ENCODE measurements at regions not wholly inside any gene's neighbourhood (a gene's known extent, or its start where the extent isn't known, plus 50 kb on each side); places are given as distances from the start of the nearest gene placed in this dataset.
A peak's percentile ranks its signal among the peaks of the same experiment; 100 is the strongest.

GRCh38 chr1:222455188-222455879 is 92.6 kb downstream of the HHIPL2 start:
- H3K27ac ChIP-seq (ENCODE audit: low read depth in 1 of 2, low read length in 1 of 2): no peak overlapping the region
- H3K4me1 ChIP-seq (ENCODE audit: control insufficient read depth in 5 of 5, insufficient read depth in 5 of 5, low read length in 5 of 5): peaks cover 0 to 12% (median 0%) of the 10 kb centered on the region in 5 donors
- H3K36me3 ChIP-seq (ENCODE audit: control insufficient read depth in 4 of 4, insufficient read depth in 4 of 4, low read length in 4 of 4): no peaks in the 10 kb centered on the region
- no peaks in the 10 kb centered on the region for H3K27me3 ChIP-seq (ENCODE audit: control insufficient read depth in 3 of 3, insufficient read depth in 3 of 3, low read length in 2 of 3)
- peak; percentile 90 for TF ChIP-seq CTCF (IDR thresholded peaks at IDR 0.05; ENCODE audit: control extremely low read depth, extremely low read depth)
- peak; percentile 92 for ATAC-seq (ENCODE audit: insufficient read depth, low FRiP score)
- H3K9me3 ChIP-seq (ENCODE audit: control insufficient read depth in 4 of 4, insufficient read depth in 3 of 4, low read length in 3 of 4): peaks cover 0 to 9% (median 3%) of the 10 kb centered on the region in 4 donors
- no peak overlapping the region for H3K4me3 ChIP-seq
- H3K9ac ChIP-seq (ENCODE audit: insufficient read depth in 1 of 2, low read length in 2 of 2): peak overlapping the region in 1 of 2 donors; percentile 33
- WGBS, 2 donors: 2 to 4% methylated on average over 16 of the region's 16 CpGs
- peak; percentile 89 to 94 (median 91) for DNase-seq

- H3K9ac ChIP-seq (ENCODE audit: insufficient read depth in 1 of 2, low read length in 2 of 2): no peak overlapping the region
- DNase-seq (no peak), ATAC-seq (ENCODE audit: insufficient read depth, low FRiP score) (no peak)
- no peak overlapping the region for H3K4me3 ChIP-seq
- no peak overlapping the region for H3K27ac ChIP-seq (ENCODE audit: low read depth in 1 of 2, low read length in 1 of 2)
- WGBS, 2 donors: 44 to 58% methylated on average over 13 of the region's 13 CpGs
- H3K27me3 ChIP-seq (ENCODE audit: control insufficient read depth in 3 of 3, insufficient read depth in 3 of 3, low read length in 2 of 3): no peaks in the 10 kb centered on the region
- no peaks in the 10 kb centered on the region for H3K36me3 ChIP-seq (ENCODE audit: control insufficient read depth in 4 of 4, insufficient read depth in 4 of 4, low read length in 4 of 4)
- peaks cover 0 to 9% (median 3%) of the 10 kb centered on the region in 4 donors for H3K9me3 ChIP-seq (ENCODE audit: control insufficient read depth in 4 of 4, insufficient read depth in 3 of 4, low read length in 3 of 4)
- TF ChIP-seq CTCF (IDR thresholded peaks at IDR 0.05; ENCODE audit: control extremely low read depth, extremely low read depth): no peak
- peaks cover 0 to 12% (median 0%) of the 10 kb centered on the region in 5 donors for H3K4me1 ChIP-seq (ENCODE audit: control insufficient read depth in 5 of 5, insufficient read depth in 5 of 5, low read length in 5 of 5)
These were observed 93.1 kb downstream of the HHIPL2 start for GRCh38 chr1:222454782-222455181.

- Histone ChIP-seq H3K9me3 (ENCODE audit: control insufficient read depth in 4 of 4, insufficient read depth in 3 of 4, low read length in 3 of 4) (peaks cover 0 to 9% (median 3%) of the 10 kb centered on the region in 4 donors), H3K4me3 (no peak overlapping the region), H3K4me1 (ENCODE audit: control insufficient read depth in 5 of 5, insufficient read depth in 5 of 5, low read length in 5 of 5) (peaks cover 0 to 12% (median 0%) of the 10 kb centered on the region in 5 donors), H3K27ac (ENCODE audit: low read depth in 1 of 2, low read length in 1 of 2) (no peak overlapping the region), H3K9ac (ENCODE audit: insufficient read depth in 1 of 2, low read length in 2 of 2) (no peak overlapping the region), H3K36me3 (ENCODE audit: control insufficient read depth in 4 of 4, insufficient read depth in 4 of 4, low read length in 4 of 4) (no peaks in the 10 kb centered on the region), H3K27me3 (ENCODE audit: control insufficient read depth in 3 of 3, insufficient read depth in 3 of 3, low read length in 2 of 3) (no peaks in the 10 kb centered on the region)
- ATAC-seq (ENCODE audit: insufficient read depth, low FRiP score) (no peak), DNase-seq (peak in 2 of 3 donors; percentile 25 to 27)
- no peak for TF ChIP-seq CTCF (IDR thresholded peaks at IDR 0.05; ENCODE audit: control extremely low read depth, extremely low read depth)
- WGBS, 2 donors: 84 to 91% methylated on average over 5 of the region's 5 CpGs
These were observed 93.7 kb downstream of the HHIPL2 start for GRCh38 chr1:222454186-222454585.

Data from lung (tissue), 11 donors.